SK-N-SH (cell line): ENCODE measurements at regions not wholly inside any gene's neighbourhood (a gene's known extent, or its start where the extent isn't known, plus 50 kb on each side); places are given as distances from the start of the nearest gene placed in this dataset.

Source experiments
- CTCF ChIA-PET: fragments of 300-600, 350-600 bp; formaldehyde crosslinking; extraction: SDS; loops from one replicate; lab custom pipeline; 2021; lab: Yijun Ruan, JAX
- POLR2A ChIA-PET: fragments of 350-600 bp; sonication (Branson Sonifier 250); formaldehyde crosslinking; extraction: SDS; loops from one replicate; lab custom pipeline; 2020; ENCODE audit warnings: antibody characterized with exemption, inconsistent platforms; lab: Yijun Ruan, JAX
- DNase-seq: peaks from one replicate; pipeline ENCODE4 v3.0.0; 2012
- H2AFZ ChIP-seq: fragments of 200-600 bp; sonication (generic); 2 replicates; pipeline ENCODE4 v1.8.1; 2016; ENCODE audit warnings: antibody characterized with exemption, mild to moderate bottlenecking, low read depth
- H3F3A ChIP-seq: fragments of 200-600 bp; sonication (generic); replicated peaks from 2 replicates; pipeline ENCODE3; 2016; ENCODE audit warnings: antibody characterized with exemption, mild to moderate bottlenecking; ENCODE audit not compliant: insufficient read depth
- H3K27ac ChIP-seq, 2 experiments: fragments of 200-500 bp in 1 of 2; fragments of 200-600 bp in 1 of 2; sonication (Bioruptor generic) in 1 of 2; sonication (generic), shearing (Covaris generic) in 1 of 2; 2 replicates each; pipeline versions ENCODE4 v1.5.1 to v1.6.1; 2014 to 2016; ENCODE audit warnings: low read depth in 2 of 2, inconsistent platforms in 1 of 2, low read length in 1 of 2, mild to moderate bottlenecking in 1 of 2, mixed read lengths in 1 of 2
- H3K27me3 ChIP-seq: fragments of 200-600 bp; sonication (generic), shearing (Covaris generic); 2 replicates; pipeline ENCODE4 v1.6.1; 2016; ENCODE audit warnings: mixed run types; ENCODE audit not compliant: insufficient read depth
- H3K36me3 ChIP-seq, 2 experiments: fragments of 200-500 bp in 1 of 2; fragments of 200-600 bp in 1 of 2; sonication (Bioruptor generic) in 1 of 2; sonication (generic) in 1 of 2; replicated peaks in 1 of 2; 2 replicates each; pipeline versions ENCODE3 to v1.5.1; 2014 to 2016; ENCODE audit warnings: low read length in 1 of 2, mild to moderate bottlenecking in 1 of 2; ENCODE audit not compliant: insufficient read depth in 2 of 2, control insufficient read depth in 1 of 2
- H3K4me1 ChIP-seq, 2 experiments: fragments of 200-500 bp in 1 of 2; fragments of 200-600 bp in 1 of 2; sonication (Bioruptor generic) in 1 of 2; sonication (generic), shearing (Covaris generic) in 1 of 2; 2 replicates each; pipeline versions ENCODE4 v1.5.1 to v1.6.1; 2014 to 2016; ENCODE audit warnings: low read depth in 1 of 2, low read length in 1 of 2, mixed run types in 1 of 2; ENCODE audit not compliant: insufficient read depth in 2 of 2, control insufficient read depth in 1 of 2
- H3K4me2 ChIP-seq: fragments of 200-600 bp; sonication (generic), shearing (Covaris generic); 2 replicates; pipeline ENCODE4 v1.6.1; 2017; ENCODE audit warnings: mixed run types
- H3K4me3 ChIP-seq, 2 experiments: fragments of 200-500 bp in 1 of 2; fragments of 200-600 bp in 1 of 2; sonication (Bioruptor generic) in 1 of 2; sonication (generic), shearing (Covaris generic) in 1 of 2; 2 replicates each; pipeline versions ENCODE4 v1.5.1 to v1.8.1; 2014 to 2016; ENCODE audit warnings: low read depth in 2 of 2, inconsistent platforms in 1 of 2, low read length in 1 of 2, mild to moderate bottlenecking in 1 of 2, mixed read lengths in 1 of 2, moderate library complexity in 1 of 2
- H3K79me2 ChIP-seq: fragments of 200-600 bp; sonication (generic); 2 replicates; pipeline ENCODE4 v1.8.1; 2017; ENCODE audit warnings: mild to moderate bottlenecking; ENCODE audit not compliant: insufficient read depth
- H3K9ac ChIP-seq: fragments of 200-600 bp; sonication (generic); 2 replicates; pipeline ENCODE4 v1.6.1; 2017; ENCODE audit warnings: mixed run types
- H3K9me2 ChIP-seq: fragments of 200-600 bp; sonication (generic); 2 replicates; pipeline ENCODE4 v1.6.1; 2017; ENCODE audit warnings: mixed run types
- H3K9me3 ChIP-seq: fragments of 200-600 bp; sonication (generic); 2 replicates; pipeline ENCODE4 v1.6.1; 2017; ENCODE audit warnings: mixed run types, mild to moderate bottlenecking, moderate library complexity
- H4K20me1 ChIP-seq: fragments of 200-600 bp; sonication (generic); 2 replicates; pipeline ENCODE4 v1.6.1; 2017; ENCODE audit warnings: mild to moderate bottlenecking, mixed run types; ENCODE audit not compliant: insufficient read depth
- CHD2 ChIP-seq: fragments of 150-350 bp; IDR thresholded peaks from 2 replicates; pipeline ENCODE4 v1.6.1; 2018; ENCODE audit warnings: low read length; ENCODE audit not compliant: partially characterized antibody
- FOXJ3 ChIP-seq: sonication (generic); formaldehyde crosslinking; IDR thresholded peaks from 2 replicates; pipeline ENCODE4 v1.5.1; 2020; ENCODE audit warnings: mild to moderate bottlenecking, missing genetic modification reagents
- IRF3 ChIP-seq: fragments of 150-350 bp; IDR thresholded peaks from 2 replicates; pipeline ENCODE4 v1.6.1; 2016; ENCODE audit warnings: mild to moderate bottlenecking, low read depth, low read length
- JUND ChIP-seq: IDR thresholded peaks from 2 replicates; pipeline ENCODE4 v1.4.0; 2012
- MXI1 ChIP-seq: IDR thresholded peaks from 2 replicates; pipeline ENCODE4 v1.6.1; 2012; ENCODE audit warnings: mild to moderate bottlenecking, low read depth, low read length, improper control_type of control experiment
- NFIC ChIP-seq: IDR thresholded peaks from 2 replicates; pipeline ENCODE4 v1.4.0; 2012; ENCODE audit warnings: borderline replicate concordance
- NRF1 ChIP-seq: IDR thresholded peaks from 2 replicates; pipeline ENCODE4 v1.6.1; 2012; ENCODE audit warnings: low read depth, mild to moderate bottlenecking, low read length
- POLR2AphosphoS5 ChIP-seq: IDR thresholded peaks from 2 replicates; pipeline ENCODE4 v1.6.1; 2012; ENCODE audit warnings: low read depth, low read length
- RAD21 ChIP-seq: IDR thresholded peaks from 2 replicates; pipeline ENCODE4 v1.6.1; 2012; ENCODE audit warnings: mild to moderate bottlenecking, low read length
- RCOR1 ChIP-seq: fragments of 150-350 bp; IDR thresholded peaks from 2 replicates; pipeline ENCODE4 v1.6.1; 2017; ENCODE audit warnings: antibody characterized with exemption, low read length
- RFX5 ChIP-seq: IDR thresholded peaks from 2 replicates; pipeline ENCODE4 v1.6.1; 2012; ENCODE audit warnings: mild to moderate bottlenecking, improper control_type of control experiment, low read length
- RXRA ChIP-seq: IDR thresholded peaks from 2 replicates; pipeline ENCODE4 v1.4.0; 2012; ENCODE audit warnings: low read depth, mild to moderate bottlenecking, borderline replicate concordance
- TCF12 ChIP-seq: IDR thresholded peaks from 2 replicates; pipeline ENCODE4 v1.4.0; 2012
- USF2 ChIP-seq: fragments of 150-350 bp; IDR thresholded peaks from 2 replicates; pipeline ENCODE4 v1.6.1; 2017; ENCODE audit warnings: antibody characterized with exemption, low read length, low read depth, borderline replicate concordance
- WGBS: methylation state at CpG from one replicate; pipeline ENCODE4 v1.1.6; 2017; ENCODE audit warnings: low lambda C conversion rate; 5-methylcytosine and 5-hydroxymethylcytosine counted together
- TF ChIP-seq, protein P1 (sequence below): IDR thresholded peaks from 2 replicates; pipeline ENCODE4 v1.4.0; 2012; ENCODE audit warnings: low read depth
- TF ChIP-seq, protein P2 (sequence below): IDR thresholded peaks from 2 replicates; pipeline ENCODE4 v1.4.0; 2012; ENCODE audit warnings: low read depth, borderline replicate concordance
- TF ChIP-seq, protein P3 (sequence below): IDR thresholded peaks from 2 replicates; pipeline ENCODE4; 2012

DNA sequence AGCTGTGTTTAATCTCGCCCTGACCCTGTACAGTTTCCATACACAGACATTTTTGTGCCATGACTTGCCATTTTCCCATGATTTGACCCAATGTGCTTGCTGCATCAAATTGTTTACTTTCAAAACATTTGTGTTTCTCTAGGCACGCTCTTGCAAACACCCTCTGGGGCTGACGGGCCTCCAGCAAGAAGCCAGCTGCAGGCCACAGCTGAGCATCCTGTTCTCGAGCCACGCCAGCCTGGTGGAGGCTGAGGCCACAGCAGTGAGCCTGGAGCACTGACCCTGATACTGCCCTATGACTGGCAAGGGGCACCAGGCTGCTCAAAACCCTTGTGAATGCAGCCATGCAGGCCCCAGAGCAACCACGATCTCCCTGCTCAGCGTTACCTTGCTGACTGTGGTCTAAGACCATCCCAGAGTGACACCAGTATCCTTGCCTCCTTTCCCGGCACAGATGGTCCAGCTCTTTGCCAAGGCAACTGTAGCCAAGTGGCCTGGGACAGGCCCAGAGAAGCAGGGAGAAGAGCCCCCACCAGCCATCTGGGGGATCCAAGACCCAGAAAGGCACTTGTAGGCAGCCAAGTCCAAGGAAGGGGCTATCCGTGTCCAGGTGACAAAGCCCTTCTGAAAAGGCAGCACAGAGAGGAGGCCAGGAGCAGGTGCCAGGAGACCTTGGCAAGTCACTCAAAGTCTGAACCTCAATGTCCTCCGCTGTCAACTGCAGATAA lies 78.5 kb downstream of the OAT start:
- H3K9me2 ChIP-seq: no peaks in the 10 kb centered on the region
- DNase-seq: no peak
- WGBS: 40% methylated on average over 8 of the region's 10 CpGs
- no peaks in the 10 kb centered on the region for H3K79me2 ChIP-seq
- H3K9ac ChIP-seq: no peak overlapping the region
- H3K36me3 ChIP-seq: no peaks in the 10 kb centered on the region
- H3K9me3 ChIP-seq: no peaks in the 10 kb centered on the region
- no peak overlapping the region for H3K27ac ChIP-seq
- ChIA-PET POLR2A (interaction anchor here (0.6 kb wide), 1 partner anchor 117 kb away, joined by 3 read pairs; no protein-coding TSS in a partner anchor), CTCF (no interaction called here)
- TF ChIP-seq NRF1 (no peak), RFX5 (no peak), RAD21 (no peak), NFIC (no peak), FOXJ3 (CRISPR knock-in tag) (no peak), RCOR1 (no peak), RXRA (no peak), USF2 (no peak), CHD2 (no peak), POLR2AphosphoS5 (no peak), MXI1 (no peak), TCF12 (no peak), IRF3 (no peak), JUND (no peak)
- TF ChIP-seq, protein P1, sequence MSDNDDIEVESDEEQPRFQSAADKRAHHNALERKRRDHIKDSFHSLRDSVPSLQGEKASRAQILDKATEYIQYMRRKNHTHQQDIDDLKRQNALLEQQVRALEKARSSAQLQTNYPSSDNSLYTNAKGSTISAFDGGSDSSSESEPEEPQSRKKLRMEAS: no peak
- TF ChIP-seq, protein P2, sequence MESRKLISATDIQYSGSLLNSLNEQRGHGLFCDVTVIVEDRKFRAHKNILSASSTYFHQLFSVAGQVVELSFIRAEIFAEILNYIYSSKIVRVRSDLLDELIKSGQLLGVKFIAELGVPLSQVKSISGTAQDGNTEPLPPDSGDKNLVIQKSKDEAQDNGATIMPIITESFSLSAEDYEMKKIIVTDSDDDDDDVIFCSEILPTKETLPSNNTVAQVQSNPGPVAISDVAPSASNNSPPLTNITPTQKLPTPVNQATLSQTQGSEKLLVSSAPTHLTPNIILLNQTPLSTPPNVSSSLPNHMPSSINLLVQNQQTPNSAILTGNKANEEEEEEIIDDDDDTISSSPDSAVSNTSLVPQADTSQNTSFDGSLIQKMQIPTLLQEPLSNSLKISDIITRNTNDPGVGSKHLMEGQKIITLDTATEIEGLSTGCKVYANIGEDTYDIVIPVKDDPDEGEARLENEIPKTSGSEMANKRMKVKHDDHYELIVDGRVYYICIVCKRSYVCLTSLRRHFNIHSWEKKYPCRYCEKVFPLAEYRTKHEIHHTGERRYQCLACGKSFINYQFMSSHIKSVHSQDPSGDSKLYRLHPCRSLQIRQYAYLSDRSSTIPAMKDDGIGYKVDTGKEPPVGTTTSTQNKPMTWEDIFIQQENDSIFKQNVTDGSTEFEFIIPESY: no peak
- TF ChIP-seq, protein P3, sequence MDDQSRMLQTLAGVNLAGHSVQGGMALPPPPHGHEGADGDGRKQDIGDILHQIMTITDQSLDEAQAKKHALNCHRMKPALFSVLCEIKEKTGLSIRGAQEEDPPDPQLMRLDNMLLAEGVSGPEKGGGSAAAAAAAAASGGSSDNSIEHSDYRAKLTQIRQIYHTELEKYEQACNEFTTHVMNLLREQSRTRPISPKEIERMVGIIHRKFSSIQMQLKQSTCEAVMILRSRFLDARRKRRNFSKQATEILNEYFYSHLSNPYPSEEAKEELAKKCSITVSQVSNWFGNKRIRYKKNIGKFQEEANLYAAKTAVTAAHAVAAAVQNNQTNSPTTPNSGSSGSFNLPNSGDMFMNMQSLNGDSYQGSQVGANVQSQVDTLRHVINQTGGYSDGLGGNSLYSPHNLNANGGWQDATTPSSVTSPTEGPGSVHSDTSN: no peak
- H3K4me1 ChIP-seq: no peaks in the 10 kb centered on the region; a peak in 1 of 4 replicates
- H4K20me1 ChIP-seq: no peaks in the 10 kb centered on the region
- H3K4me2 ChIP-seq: no peak overlapping the region
- H3K4me3 ChIP-seq: no peak overlapping the region
- H2AFZ ChIP-seq: no peak overlapping the region
- H3K27me3 ChIP-seq: no peaks in the 10 kb centered on the region
- no peaks in the 10 kb centered on the region for H3F3A ChIP-seq
